HG03558 (cell line): ENCODE measurements at regions not wholly inside any gene's neighbourhood (a gene's known extent, or its start where the extent isn't known, plus 50 kb on each side); places are given as distances from the start of the nearest gene placed in this dataset.
A peak's percentile ranks its signal among the peaks of the same experiment; 100 is the strongest.
"Not testable (repeated sequence)": the region's sequence is repeated elsewhere in the genome, so short reads cannot be mapped to it uniquely, and the experiment has no call there.

Experiments
- ATAC-seq: cut with Tn5 transposase; IDR thresholded peaks from one replicate; pipeline ENCODE4 v1.9.1; 2021; ENCODE audit warnings: moderate number of reproducible peaks; ENCODE audit not compliant: unreplicated experiment; ENCODE audit errors: extremely low read depth

DNA sequence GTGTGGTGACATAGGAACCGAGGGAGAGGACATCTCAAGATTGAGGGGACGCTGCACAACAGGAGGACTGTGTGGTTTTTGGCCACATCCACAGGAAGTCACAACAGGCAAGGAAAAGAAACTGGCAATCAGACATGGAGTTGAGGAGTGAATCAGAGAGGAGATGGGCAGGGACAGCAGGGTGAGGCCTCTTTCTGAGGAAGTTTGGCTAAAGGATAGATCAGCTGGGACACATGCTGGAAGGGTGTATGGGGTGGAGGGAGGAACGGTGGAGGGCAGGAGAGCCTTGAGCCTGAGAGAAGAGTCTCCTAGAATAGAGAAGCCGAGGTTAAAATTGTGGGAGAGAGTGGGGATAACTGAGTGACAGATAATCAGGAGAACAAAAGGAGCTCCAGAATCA lies 75.1 kb upstream of the CIDEA start:
- not testable (repeated sequence) for ATAC-seq

DNA sequence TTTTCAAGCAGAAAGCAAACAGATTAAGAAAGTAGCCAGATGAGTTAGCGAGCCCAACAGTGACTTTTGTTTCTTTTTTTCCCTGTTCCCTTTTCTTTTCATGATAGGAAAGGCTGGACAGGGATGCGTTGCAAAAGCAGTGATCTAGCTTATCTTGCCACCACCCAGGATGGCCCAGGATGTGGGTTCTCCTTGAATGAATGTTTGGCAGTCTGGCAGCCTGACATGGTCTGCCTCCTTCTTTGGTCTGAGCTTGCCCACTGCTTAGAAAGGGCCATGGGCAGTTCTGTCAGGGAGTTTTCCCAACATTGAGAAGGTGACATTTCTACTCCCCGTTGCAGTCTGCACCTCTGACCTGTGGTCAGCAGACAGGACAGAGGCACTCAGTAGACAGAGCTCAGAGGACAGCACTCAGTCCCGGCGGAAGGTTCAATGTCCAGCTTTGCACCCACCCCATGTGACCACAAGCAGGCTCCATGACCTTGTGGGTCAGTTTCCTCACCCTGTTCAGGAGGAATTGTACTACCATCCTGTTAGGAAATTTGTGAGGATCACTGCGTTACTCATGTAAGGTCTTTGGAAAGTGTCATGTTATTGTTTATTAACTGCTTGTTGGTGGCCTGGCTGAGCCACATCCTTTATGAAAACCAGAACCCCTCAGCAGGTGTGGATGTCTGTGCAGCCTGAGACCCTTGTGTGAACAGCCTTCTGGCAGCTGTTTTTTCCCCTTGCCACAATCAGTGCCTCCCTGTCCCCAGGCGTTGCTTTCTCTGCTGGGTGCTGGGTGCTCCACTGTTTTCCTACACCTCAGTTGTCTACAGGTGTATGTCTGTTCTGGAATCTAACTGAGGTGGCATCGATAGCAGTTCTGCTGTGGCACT lies 74.2 kb upstream of the CIDEA start:
- ATAC-seq: not testable (repeated sequence)

DNA sequence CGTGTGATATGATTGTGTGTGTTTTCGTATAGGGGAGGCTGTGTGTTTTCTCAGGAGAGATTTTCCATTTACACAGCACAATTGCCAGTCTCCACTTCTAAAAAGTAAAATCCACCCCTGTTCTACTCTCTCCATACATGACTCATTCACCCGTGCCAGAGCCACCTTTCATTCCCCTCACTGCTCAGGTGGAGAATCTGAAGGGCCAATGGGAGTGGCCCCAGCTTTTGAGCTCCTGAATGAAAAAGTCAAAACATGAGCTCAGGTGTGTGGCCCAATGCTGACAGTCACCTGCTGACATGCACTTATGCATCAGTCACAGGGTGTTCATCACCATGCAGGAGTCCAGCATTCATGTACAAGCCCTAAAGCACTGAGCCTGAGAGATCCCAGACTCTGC lies 55.4 kb upstream of the CIDEA start:
- ATAC-seq: not testable (repeated sequence)

DNA sequence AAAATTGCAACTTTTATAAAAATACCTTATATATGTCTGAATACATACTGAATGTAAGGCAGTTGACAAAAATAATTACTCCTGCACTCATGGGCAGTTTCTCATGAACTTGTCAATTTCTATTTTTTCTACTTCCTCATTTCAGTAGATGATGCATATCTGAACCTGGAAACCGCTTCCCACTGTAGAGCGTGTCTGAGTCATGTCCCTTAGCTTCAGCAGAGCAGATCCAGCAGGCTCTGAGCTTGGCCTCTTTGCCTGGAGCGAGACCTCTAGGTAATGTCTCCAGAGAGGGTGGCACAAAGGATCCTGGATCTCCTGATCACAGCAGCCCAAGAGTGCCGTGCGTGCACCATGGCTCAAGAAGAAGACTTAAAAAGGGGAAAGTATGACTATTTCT lies 54.0 kb upstream of the CIDEA start:
- peak; percentile 99 for ATAC-seq
